ENCODE measurements at regions not wholly inside any gene's neighbourhood (a gene's known extent, or its start where the extent isn't known, plus 50 kb on each side); places are given as distances from the start of the nearest gene placed in this dataset.

DNA sequence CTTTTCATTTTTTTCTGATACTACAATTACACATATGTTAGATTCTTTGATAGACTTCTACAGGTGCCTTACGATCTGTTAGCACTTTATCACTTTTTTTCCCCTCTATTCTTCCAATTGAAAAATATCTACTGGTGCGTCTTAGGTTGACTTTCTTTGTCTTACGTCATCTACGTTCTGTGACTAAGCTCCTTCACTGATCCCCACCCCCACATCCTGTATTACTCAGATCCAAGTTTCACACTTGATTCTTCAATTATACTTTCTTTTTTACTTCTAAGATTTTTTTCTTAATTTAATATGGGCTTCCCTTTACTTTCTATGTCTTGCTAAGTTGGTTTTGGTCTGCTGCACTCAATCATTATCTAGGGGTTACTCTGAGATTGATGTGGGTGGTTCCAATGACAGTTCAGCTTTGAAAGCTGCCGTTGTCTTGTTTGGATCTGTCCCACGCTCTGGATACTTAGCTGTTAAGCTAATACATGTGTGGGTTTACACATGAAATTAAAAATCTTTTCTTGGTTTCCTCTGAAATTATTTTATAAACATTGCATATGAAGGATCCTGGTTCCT is 1321.1 kb downstream of the RAPGEF2 start:
- DNase-seq (ENCODE audit: low read depth, low spot score): no peak
- Histone ChIP-seq H4K20me1 (ENCODE audit: insufficient read depth) (no peaks in the 10 kb centered on the region), H3K9me3 (ENCODE audit: control insufficient read depth in 1 of 2, insufficient read depth in 1 of 2, low read depth in 1 of 2, low read length in 2 of 2) (no peaks in the 10 kb centered on the region), H3K4me2 (ENCODE audit: low read length) (no peak overlapping the region), H3K27ac (ENCODE audit: low read depth, low read length) (no peak overlapping the region), H3K79me2 (ENCODE audit: insufficient read depth, low read length) (no peaks in the 10 kb centered on the region), H3K9ac (ENCODE audit: low read length) (no peak overlapping the region), H3K4me1 (ENCODE audit: control insufficient read depth in 1 of 2, insufficient read depth in 2 of 2, low read length in 2 of 2) (no peaks in the 10 kb centered on the region), H3K36me3 (ENCODE audit: control insufficient read depth in 1 of 2, insufficient read depth in 2 of 2, low read length in 2 of 2) (no peaks in the 10 kb centered on the region), H3K27me3 (ENCODE audit: insufficient read depth, low read length) (no peaks in the 10 kb centered on the region), H3K9me2 (ENCODE audit: insufficient read depth) (no peaks in the 10 kb centered on the region), H2AFZ (ENCODE audit: low read depth, low read length, poor library complexity, severe bottlenecking) (no peak overlapping the region), H3K4me3 (replicated peaks in 1 of 2; ENCODE audit: low read depth in 1 of 2, low read length in 2 of 2) (no peak overlapping the region)
- intact Hi-C loops (cut with micrococcal nuclease): no loop called here
- ChIA-PET CTCF (no interaction called here), POLR2A (no interaction called here), RAD21 (ENCODE audit: low non-redundant PET in 1 of 2, low total read pairs in 2 of 2, uncharacterized antibody in 2 of 2, unreplicated experiment in 2 of 2) (no interaction called here)
- TF ChIP-seq, protein P1, sequence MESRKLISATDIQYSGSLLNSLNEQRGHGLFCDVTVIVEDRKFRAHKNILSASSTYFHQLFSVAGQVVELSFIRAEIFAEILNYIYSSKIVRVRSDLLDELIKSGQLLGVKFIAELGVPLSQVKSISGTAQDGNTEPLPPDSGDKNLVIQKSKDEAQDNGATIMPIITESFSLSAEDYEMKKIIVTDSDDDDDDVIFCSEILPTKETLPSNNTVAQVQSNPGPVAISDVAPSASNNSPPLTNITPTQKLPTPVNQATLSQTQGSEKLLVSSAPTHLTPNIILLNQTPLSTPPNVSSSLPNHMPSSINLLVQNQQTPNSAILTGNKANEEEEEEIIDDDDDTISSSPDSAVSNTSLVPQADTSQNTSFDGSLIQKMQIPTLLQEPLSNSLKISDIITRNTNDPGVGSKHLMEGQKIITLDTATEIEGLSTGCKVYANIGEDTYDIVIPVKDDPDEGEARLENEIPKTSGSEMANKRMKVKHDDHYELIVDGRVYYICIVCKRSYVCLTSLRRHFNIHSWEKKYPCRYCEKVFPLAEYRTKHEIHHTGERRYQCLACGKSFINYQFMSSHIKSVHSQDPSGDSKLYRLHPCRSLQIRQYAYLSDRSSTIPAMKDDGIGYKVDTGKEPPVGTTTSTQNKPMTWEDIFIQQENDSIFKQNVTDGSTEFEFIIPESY (IDR thresholded peaks at IDR 0.05; ENCODE audit: extremely low read depth, insufficient replicate concordance, low read length): no peak
- TF ChIP-seq ZNF274 (IDR thresholded peaks at IDR 0.05; ENCODE audit: low read depth, low read length): no peak
- no peak for TF ChIP-seq CEBPB (IDR thresholded peaks at IDR 0.05; ENCODE audit: low read depth)
- TF ChIP-seq FOSL1 (IDR thresholded peaks at IDR 0.05; ENCODE audit: low read depth): no peak
- TF ChIP-seq TCF7L2 (IDR thresholded peaks at IDR 0.05; ENCODE audit: borderline replicate concordance, extremely low read depth, insufficient read depth, insufficient read length): no peak
- TF ChIP-seq, protein P2, sequence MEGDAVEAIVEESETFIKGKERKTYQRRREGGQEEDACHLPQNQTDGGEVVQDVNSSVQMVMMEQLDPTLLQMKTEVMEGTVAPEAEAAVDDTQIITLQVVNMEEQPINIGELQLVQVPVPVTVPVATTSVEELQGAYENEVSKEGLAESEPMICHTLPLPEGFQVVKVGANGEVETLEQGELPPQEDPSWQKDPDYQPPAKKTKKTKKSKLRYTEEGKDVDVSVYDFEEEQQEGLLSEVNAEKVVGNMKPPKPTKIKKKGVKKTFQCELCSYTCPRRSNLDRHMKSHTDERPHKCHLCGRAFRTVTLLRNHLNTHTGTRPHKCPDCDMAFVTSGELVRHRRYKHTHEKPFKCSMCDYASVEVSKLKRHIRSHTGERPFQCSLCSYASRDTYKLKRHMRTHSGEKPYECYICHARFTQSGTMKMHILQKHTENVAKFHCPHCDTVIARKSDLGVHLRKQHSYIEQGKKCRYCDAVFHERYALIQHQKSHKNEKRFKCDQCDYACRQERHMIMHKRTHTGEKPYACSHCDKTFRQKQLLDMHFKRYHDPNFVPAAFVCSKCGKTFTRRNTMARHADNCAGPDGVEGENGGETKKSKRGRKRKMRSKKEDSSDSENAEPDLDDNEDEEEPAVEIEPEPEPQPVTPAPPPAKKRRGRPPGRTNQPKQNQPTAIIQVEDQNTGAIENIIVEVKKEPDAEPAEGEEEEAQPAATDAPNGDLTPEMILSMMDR (IDR thresholded peaks at IDR 0.05 in 2 of 3, conservative IDR thresholded peaks at IDR 0.05 in 1 of 3; ENCODE audit: borderline replicate concordance in 1 of 3, insufficient read depth in 1 of 3, low read depth in 2 of 3, low read length in 2 of 3): no peak
- TF ChIP-seq SP1 (IDR thresholded peaks at IDR 0.05; ENCODE audit: low read depth): no peak
- no peak for TF ChIP-seq RAD21 (IDR thresholded peaks at IDR 0.05; ENCODE audit: low read depth)
- TF ChIP-seq EZH2 (IDR thresholded peaks at IDR 0.05): no peak
- no peak for TF ChIP-seq CBX3 (IDR thresholded peaks at IDR 0.05; ENCODE audit: low read depth)
- no peak for TF ChIP-seq SIN3A (IDR thresholded peaks at IDR 0.05; ENCODE audit: low read depth)
- TF ChIP-seq, protein P3, sequence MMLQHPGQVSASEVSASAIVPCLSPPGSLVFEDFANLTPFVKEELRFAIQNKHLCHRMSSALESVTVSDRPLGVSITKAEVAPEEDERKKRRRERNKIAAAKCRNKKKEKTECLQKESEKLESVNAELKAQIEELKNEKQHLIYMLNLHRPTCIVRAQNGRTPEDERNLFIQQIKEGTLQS (IDR thresholded peaks at IDR 0.05): no peak
- no peak for TF ChIP-seq EGR1 (IDR thresholded peaks at IDR 0.05; ENCODE audit: low read depth)
- TF ChIP-seq ELF1 (IDR thresholded peaks at IDR 0.05; ENCODE audit: borderline replicate concordance, low read depth): no peak
- TF ChIP-seq, protein P4, sequence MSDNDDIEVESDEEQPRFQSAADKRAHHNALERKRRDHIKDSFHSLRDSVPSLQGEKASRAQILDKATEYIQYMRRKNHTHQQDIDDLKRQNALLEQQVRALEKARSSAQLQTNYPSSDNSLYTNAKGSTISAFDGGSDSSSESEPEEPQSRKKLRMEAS (IDR thresholded peaks at IDR 0.05): no peak
- TF ChIP-seq POLR2A (IDR thresholded peaks at IDR 0.05; ENCODE audit: borderline replicate concordance, extremely low read depth, insufficient read depth, insufficient read length): no peak
- no peak for TF ChIP-seq EZH2phosphoT487 (IDR thresholded peaks at IDR 0.05; ENCODE audit: borderline replicate concordance)
- no TSS peak for BruUV-seq (replicated peaks)
- ATAC-seq: no peak

All from HCT116 (cell line).